Keratinocyte (primary cell): ENCODE measurements at regions not wholly inside any gene's neighbourhood (a gene's known extent, or its start where the extent isn't known, plus 50 kb on each side); places are given as distances from the start of the nearest gene placed in this dataset.
A peak's percentile ranks its signal among the peaks of the same experiment; 100 is the strongest.

Experiments used
- DNase-seq: peaks from one replicate; pipeline ENCODE4 v3.0.0-alpha.2; 2011; ENCODE audit warnings: low read depth, missing footprints, low spot score
- FAIRE-seq: peaks from 2 replicates; lab custom pipeline; 2011; peaks lifted over from hg19 to GRCh38; lab: Jason Lieb, UNC
- H2AFZ ChIP-seq: 2 replicates; pipeline ENCODE4 v1.6.0; 2012; ENCODE audit warnings: low read length, control low read depth, inconsistent platforms; ENCODE audit not compliant: control insufficient read depth
- H3K27ac ChIP-seq: 2 replicates; pipeline ENCODE4 v1.5.1; 2011; ENCODE audit warnings: low read length; ENCODE audit not compliant: control insufficient read depth, insufficient read depth
- H3K27me3 ChIP-seq: 3 replicates; pipeline ENCODE4 v1.6.0; 2011; ENCODE audit warnings: low read length; ENCODE audit not compliant: control insufficient read depth, insufficient read depth; ENCODE audit errors: extremely low read depth
- H3K36me3 ChIP-seq, 2 experiments: 2 replicates in 1 of 2; 3 replicates in 1 of 2; pipeline ENCODE4 v1.5.1; 2011; ENCODE audit warnings: low read length in 2 of 2, mild to moderate bottlenecking in 1 of 2; ENCODE audit not compliant: control insufficient read depth in 2 of 2, insufficient read depth in 2 of 2; ENCODE audit errors: extremely low read depth in 1 of 2
- H3K4me1 ChIP-seq: 3 replicates; pipeline ENCODE4 v1.5.1; 2011; ENCODE audit warnings: low read length; ENCODE audit not compliant: control insufficient read depth, insufficient read depth; ENCODE audit errors: extremely low read depth
- H3K4me2 ChIP-seq: 3 replicates; pipeline ENCODE4 v1.6.0; 2011; ENCODE audit warnings: low read depth, low read length; ENCODE audit not compliant: control insufficient read depth, insufficient read depth; ENCODE audit errors: extremely low read depth
- H3K4me3 ChIP-seq, 3 experiments: fragments of 200-600 bp in 1 of 3; sonication (generic) in 1 of 3; 2 replicates in 2 of 3; 3 replicates in 1 of 3; pipeline ENCODE4 v1.5.1; 2011 to 2016; ENCODE audit warnings: low read length in 3 of 3, mild to moderate bottlenecking in 3 of 3, control low read depth in 2 of 3, inconsistent platforms in 1 of 3, low read depth in 1 of 3, mixed read lengths in 1 of 3, mixed run types in 1 of 3, moderate library complexity in 1 of 3; ENCODE audit not compliant: control insufficient read depth in 2 of 3, insufficient read depth in 2 of 3; ENCODE audit errors: extremely low read depth in 1 of 3
- H3K79me2 ChIP-seq: 2 replicates; pipeline ENCODE4 v1.6.0; 2012; ENCODE audit warnings: low read length; ENCODE audit not compliant: control insufficient read depth, insufficient read depth
- H3K9ac ChIP-seq: 3 replicates; pipeline ENCODE4 v1.6.0; 2011; ENCODE audit warnings: low read length; ENCODE audit not compliant: control insufficient read depth, insufficient read depth; ENCODE audit errors: extremely low read depth
- H3K9me1 ChIP-seq: 3 replicates; pipeline ENCODE4 v1.6.0; 2011; ENCODE audit warnings: low read length; ENCODE audit not compliant: control insufficient read depth, insufficient read depth; ENCODE audit errors: extremely low read depth
- H3K9me3 ChIP-seq: 2 replicates; pipeline ENCODE4 v1.5.1; 2012; ENCODE audit warnings: low read depth, low read length; ENCODE audit not compliant: control insufficient read depth
- H4K20me1 ChIP-seq: 3 replicates; pipeline ENCODE4 v1.6.0; 2011; ENCODE audit warnings: low read length; ENCODE audit not compliant: control insufficient read depth, insufficient read depth; ENCODE audit errors: extremely low read depth
- EZH2 ChIP-seq: IDR thresholded peaks from one replicate; pipeline ENCODE4 v1.6.1; 2012; ENCODE audit warnings: inconsistent platforms, mild to moderate bottlenecking, low read length, moderate library complexity
- dilution Hi-C: fragments of 300-500 bp; cut with MboI; formaldehyde crosslinking; loops from one replicate; pipeline ENCODE4 v1.7.0; 2020; ENCODE audit warnings: low sequenced_read_pairs; ENCODE audit not compliant: extremely low pct_ligation_motif_present
- TF ChIP-seq, protein P1 (sequence below), 3 experiments: IDR thresholded peaks in 1 of 3; conservative IDR thresholded peaks in 1 of 3; optimal IDR thresholded peaks in 1 of 3; 2 replicates in 2 of 3; 3 replicates in 1 of 3; pipeline versions ENCODE3 to v1.5.1; 2011; ENCODE audit warnings: low read length in 3 of 3, mild to moderate bottlenecking in 3 of 3, moderate library complexity in 2 of 3, control low read depth in 1 of 3, inconsistent platforms in 1 of 3; ENCODE audit not compliant: insufficient read depth in 2 of 3; ENCODE audit errors: extremely low read depth in 1 of 3

DNA sequence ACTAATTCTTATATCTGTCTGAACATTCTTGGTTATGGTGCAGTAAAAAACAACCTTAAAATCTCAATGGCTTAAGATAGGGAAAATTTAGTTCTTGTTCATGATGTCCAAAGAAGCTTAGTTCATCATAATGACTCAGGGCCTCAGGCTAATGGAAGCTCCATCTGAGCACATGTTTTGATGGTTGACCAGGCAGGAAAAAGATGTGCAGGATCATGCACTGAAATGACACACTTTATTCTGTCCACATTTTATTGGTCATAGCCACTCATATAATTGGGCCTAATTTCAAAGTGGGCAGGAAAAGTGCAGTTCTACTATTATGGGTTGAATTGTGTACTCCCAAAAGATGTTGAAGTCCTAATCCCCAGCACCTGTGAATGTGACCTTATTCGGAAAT lies 198.2 kb downstream of the CENPF start:
- DNase-seq: peak; percentile 78

DNA sequence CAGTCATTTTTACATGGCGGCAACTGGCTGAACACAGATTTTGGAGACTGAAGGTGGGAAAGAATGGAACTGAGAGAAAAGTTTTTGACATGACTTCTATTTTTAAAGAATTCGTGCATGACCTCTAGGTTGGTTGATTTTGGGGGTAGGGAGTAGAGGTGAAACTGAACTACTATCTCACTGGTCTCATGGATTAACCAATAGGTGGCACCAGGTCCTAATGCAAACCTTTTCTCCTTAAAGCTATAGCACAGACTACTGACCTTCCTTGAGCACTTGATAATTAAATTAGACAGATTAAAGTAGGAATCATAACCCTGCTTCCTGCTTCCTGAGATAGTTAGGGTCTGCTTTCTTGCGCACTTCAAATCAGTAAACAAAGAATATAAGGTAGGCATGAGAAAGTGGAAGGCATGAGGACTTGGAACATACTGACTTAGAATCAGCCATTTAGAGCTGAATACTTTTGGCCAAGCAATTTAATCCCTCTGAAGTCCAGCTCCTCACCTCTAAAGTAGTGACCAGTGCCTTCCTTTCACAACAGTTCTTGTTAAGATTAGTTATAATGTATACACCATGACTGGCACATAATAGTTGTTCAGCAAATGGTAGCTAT lies 206.0 kb downstream of the CENPF start:
- no peaks in the 10 kb centered on the region for H3K9me1 ChIP-seq
- H4K20me1 ChIP-seq: no peaks in the 10 kb centered on the region
- dilution Hi-C loops: loop anchor here (25.0 kb wide), 1 partner anchor 728 kb away; no protein-coding TSS in a partner anchor
- H3K4me3 ChIP-seq: no peak overlapping the region
- no peaks in the 10 kb centered on the region for H3K4me1 ChIP-seq
- no peak overlapping the region for H3K27ac ChIP-seq
- H3K9ac ChIP-seq: no peak overlapping the region
- H3K79me2 ChIP-seq: no peaks in the 10 kb centered on the region
- FAIRE-seq (peak; percentile 56), DNase-seq (no peak)
- no peak overlapping the region for H2AFZ ChIP-seq
- H3K27me3 ChIP-seq: no peaks in the 10 kb centered on the region
- no peak for TF ChIP-seq EZH2
- TF ChIP-seq, protein P1, sequence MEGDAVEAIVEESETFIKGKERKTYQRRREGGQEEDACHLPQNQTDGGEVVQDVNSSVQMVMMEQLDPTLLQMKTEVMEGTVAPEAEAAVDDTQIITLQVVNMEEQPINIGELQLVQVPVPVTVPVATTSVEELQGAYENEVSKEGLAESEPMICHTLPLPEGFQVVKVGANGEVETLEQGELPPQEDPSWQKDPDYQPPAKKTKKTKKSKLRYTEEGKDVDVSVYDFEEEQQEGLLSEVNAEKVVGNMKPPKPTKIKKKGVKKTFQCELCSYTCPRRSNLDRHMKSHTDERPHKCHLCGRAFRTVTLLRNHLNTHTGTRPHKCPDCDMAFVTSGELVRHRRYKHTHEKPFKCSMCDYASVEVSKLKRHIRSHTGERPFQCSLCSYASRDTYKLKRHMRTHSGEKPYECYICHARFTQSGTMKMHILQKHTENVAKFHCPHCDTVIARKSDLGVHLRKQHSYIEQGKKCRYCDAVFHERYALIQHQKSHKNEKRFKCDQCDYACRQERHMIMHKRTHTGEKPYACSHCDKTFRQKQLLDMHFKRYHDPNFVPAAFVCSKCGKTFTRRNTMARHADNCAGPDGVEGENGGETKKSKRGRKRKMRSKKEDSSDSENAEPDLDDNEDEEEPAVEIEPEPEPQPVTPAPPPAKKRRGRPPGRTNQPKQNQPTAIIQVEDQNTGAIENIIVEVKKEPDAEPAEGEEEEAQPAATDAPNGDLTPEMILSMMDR (optimal IDR thresholded peaks at IDR 0.05 in 1 of 3, IDR thresholded peaks at IDR 0.05 in 1 of 3, conservative IDR thresholded peaks at IDR 0.05 in 1 of 3; ENCODE audit: extremely low read depth in 1 of 3, insufficient read depth in 2 of 3, low read length in 3 of 3): peak; percentile 51 to 57 (median 55)
- H3K4me2 ChIP-seq: no peak overlapping the region
- H3K36me3 ChIP-seq: no peaks in the 10 kb centered on the region
- H3K9me3 ChIP-seq: no peaks in the 10 kb centered on the region

More for the DNA sequence above, 198.2 kb downstream of the CENPF start:
- no peak for TF ChIP-seq EZH2
- TF ChIP-seq, protein P1 (optimal IDR thresholded peaks at IDR 0.05 in 1 of 3, IDR thresholded peaks at IDR 0.05 in 1 of 3, conservative IDR thresholded peaks at IDR 0.05 in 1 of 3; ENCODE audit: extremely low read depth in 1 of 3, insufficient read depth in 2 of 3, low read length in 3 of 3): no peak
- dilution Hi-C loops: loop anchor here (25.0 kb wide), 1 partner anchor 736 kb away; no protein-coding TSS in a partner anchor
- H2AFZ ChIP-seq: no peak overlapping the region
- no peaks in the 10 kb centered on the region for H4K20me1 ChIP-seq
- H3K9ac ChIP-seq: no peak overlapping the region
- no peaks in the 10 kb centered on the region for H3K9me3 ChIP-seq
- H3K4me2 ChIP-seq: no peak overlapping the region
- no peak for FAIRE-seq
- no peaks in the 10 kb centered on the region for H3K4me1 ChIP-seq
- H3K36me3 ChIP-seq: no peaks in the 10 kb centered on the region
- no peaks in the 10 kb centered on the region for H3K27me3 ChIP-seq
- no peaks in the 10 kb centered on the region for H3K9me1 ChIP-seq
- H3K4me3 ChIP-seq: no peak overlapping the region
- no peak overlapping the region for H3K27ac ChIP-seq
- no peaks in the 10 kb centered on the region for H3K79me2 ChIP-seq
